GM21515 (cell line): ENCODE measurements at regions not wholly inside any gene's neighbourhood (a gene's known extent, or its start where the extent isn't known, plus 50 kb on each side); places are given as distances from the start of the nearest gene placed in this dataset.
"Not testable (repeated sequence)": the region's sequence is repeated elsewhere in the genome, so short reads cannot be mapped to it uniquely, and the experiment has no call there.

Source experiments
- ATAC-seq: cut with Tn5 transposase; IDR thresholded peaks from one replicate; pipeline ENCODE4 v1.9.1; 2021; ENCODE audit not compliant: unreplicated experiment

DNA sequence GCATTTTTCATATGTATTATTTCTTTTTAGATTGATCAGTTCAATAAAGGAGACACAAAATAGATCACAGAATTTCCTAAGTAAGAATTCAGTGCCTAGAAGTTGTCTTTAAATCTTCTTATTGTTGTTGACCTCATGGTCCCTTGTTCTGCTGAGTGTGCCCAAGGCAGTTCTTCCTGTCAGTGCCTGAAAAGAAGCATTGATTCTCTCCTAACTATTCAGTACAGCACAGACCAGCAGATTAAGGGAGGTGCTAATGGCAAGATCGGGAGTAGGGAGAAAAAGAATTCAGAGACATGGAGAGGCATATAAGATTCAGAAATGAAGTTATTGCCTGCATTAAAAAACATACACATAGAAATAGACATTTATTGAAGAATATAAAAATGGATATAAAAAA is 180.5 kb upstream of the PCDH9 start:
- ATAC-seq: no peak

DNA sequence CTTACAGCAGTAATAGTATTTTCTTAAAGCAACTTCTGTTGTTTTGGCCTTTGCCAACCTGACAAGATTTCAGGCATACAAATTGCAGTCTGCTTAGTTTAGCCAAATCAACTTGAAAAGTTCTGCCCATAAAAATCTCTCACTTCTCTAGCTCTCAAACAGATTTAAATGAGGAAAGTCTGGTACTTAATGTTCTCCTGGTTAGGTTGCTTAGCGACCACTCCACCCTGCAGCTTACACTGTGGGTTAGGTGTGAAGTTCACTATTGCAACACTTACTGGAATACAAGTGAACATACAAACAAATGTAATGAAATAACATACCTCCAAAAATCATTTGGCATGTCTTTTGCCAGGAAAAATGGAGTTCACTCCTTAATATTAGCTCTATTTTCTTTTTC is 178.7 kb upstream of the PCDH9 start:
- ATAC-seq: no peak

DNA sequence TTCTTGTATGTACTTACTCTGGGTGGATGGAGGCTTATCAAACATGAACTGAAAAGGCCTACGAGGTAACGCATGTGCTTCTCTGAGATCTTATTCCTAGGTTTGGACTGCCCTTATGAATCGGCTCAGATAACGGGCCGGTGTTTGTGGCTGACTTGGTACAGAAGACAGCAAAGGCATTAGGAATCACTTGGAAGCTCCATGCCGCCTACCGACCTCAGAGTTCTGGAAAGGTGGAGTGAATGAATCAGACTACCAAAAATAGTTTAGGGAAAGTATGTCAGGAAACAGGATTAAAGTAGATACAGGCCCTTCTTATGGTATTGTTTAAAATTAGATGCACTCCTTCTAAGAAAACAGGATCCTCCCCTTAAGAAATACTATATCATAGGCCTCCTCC is 172.4 kb upstream of the PCDH9 start:
- ATAC-seq: no peak

DNA sequence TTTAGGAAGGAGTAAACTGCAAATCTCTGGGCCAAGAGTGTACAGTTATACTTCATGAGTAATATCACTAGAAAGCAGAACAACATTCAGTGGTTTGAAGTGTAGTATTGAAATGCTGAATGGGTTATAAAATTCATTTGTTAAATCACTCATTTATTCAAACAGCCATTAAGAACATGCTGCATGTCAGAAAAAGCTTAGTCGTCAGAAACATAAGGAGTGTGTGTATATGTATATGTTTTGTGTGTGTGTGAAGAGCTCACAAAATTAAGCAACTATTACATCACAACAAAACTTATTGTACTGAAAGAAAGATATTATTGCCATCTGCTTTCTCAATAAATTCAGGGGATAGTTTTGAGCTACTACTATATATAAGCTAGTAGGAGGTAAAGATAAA is 165.4 kb upstream of the PCDH9 start:
- ATAC-seq: no peak

DNA sequence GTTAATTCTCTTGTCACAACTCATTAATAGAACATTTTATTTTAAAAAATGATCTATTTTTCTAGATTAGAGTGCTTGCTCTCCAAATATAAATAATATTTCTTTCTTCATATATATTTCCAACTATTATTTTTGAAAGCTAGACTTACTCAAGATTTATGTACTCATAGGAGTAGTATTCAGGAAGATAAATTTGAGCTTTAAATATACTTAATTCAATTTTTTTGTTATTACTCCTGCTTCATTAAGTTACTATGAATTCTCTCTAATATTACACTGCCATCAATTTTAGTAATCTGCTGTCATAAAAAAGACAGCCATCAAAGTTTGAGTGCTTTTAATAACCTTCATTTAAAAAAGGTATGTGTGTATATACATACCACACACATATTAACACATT is 161.9 kb upstream of the PCDH9 start:
- ATAC-seq: no peak

DNA sequence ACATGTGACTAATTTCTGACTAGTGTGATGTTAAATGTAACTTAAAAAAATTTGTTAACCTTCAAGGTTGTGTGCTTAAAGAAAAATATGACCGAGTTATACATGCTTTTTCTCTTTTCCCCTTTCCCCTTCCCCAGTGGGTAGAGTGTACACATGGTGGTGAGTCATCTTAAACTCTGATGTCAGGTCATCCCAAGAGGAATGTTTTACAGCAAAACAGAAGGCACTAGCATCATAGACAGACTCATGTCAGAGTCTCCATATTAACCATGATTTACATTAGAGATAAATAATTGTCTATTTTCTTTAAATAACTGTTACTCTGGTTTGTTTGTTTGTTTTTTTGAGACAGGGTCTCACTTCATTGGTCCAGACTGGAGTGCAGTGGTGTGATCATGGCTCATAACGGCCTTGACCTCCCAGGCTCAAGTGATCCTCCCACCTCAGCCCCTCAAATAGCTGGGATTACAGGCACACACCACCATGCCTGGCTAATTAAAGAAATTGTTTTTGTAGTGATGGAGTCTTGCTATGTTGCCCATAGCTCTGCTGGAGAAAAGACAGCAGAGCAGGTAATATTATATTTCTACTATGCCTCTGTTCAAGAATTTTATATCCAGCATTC is 160.4 kb upstream of the PCDH9 start:
- ATAC-seq: no peak

DNA sequence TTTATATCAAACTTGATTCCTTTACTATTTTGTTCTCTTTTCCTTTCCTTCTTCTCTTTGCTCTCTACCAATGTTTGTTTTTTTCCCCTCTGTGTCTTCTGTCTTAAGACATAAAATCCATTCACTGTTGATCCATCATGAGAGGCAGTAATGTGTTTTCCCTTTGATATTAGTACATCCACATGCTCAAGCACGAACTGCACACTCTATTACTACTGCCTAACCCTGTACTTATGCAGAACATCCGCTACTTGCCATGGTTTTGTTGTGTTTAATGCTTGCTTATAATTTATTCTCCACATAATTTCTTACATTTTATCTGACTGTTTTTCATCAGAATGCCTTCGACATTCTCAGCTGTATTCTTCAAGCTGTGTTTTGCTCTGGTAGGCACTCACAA is 159.0 kb upstream of the PCDH9 start:
- ATAC-seq: no peak

DNA sequence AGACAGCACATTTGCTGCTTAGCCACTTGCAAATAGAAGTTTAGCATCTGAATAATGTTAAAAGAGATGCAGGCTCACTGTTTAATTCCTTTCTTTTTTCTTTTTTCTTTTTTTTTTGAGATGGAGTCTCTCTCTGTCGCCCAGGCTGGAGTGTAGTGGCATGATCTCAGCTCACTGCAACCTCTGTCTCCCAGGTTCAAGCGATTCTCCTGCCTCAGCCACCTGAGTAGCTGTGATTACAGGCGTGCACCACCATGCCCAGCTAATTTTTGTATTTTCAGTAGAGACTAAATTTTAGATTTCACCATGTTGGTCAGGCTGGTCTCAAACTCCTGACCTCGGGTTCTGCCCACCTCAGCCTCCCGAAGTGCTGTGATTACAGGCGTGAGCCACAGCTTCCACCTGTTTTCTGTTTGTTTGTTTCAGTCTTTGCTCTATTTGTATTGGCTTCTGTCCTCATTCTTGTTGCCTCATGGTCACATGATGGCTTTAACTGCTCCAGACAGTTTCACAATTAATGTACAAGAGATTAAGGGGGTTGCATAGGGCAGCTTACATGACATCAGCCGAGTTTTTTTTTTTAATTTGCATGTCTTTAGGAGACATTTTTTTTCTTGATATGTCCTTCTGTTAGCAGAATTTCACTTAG is 153.1 kb upstream of the PCDH9 start:
- ATAC-seq: not testable (repeated sequence)

DNA sequence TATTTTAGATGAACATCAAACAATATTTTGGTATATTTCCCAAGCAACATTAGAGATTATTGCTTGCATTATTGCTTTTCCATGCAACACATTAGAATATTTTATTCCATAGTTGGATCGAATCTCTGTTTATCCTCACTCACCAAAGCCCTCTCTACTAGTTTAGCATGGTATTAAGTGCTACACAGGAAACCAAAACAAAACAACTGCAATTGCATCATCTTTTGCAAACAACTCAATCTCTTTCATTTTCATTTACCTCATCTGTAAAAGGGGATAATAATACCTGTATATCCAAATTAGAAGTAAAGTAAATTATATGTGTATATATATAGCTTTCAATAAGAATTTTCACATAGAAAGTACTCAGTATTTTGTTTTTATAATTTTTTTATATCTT is 147.8 kb upstream of the PCDH9 start:
- no peak for ATAC-seq

DNA sequence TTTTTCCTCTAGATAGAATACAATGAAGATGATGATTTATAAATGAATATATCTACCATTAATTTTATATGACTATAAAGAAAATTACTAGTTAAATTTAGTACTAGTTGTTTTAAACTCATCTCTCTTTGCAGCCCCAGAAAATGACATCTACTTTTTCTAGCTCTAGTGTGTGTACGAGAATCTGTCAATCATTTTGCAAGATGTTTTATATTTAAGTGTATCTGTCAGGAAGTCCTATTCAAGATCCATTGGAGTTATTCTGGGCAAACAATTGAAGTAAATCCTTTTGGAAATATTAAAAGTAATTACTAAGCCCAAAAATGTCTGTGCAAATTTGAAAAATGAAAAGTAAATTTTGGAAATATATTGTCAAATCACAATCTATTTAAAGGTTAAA is 144.3 kb upstream of the PCDH9 start:
- ATAC-seq: no peak

DNA sequence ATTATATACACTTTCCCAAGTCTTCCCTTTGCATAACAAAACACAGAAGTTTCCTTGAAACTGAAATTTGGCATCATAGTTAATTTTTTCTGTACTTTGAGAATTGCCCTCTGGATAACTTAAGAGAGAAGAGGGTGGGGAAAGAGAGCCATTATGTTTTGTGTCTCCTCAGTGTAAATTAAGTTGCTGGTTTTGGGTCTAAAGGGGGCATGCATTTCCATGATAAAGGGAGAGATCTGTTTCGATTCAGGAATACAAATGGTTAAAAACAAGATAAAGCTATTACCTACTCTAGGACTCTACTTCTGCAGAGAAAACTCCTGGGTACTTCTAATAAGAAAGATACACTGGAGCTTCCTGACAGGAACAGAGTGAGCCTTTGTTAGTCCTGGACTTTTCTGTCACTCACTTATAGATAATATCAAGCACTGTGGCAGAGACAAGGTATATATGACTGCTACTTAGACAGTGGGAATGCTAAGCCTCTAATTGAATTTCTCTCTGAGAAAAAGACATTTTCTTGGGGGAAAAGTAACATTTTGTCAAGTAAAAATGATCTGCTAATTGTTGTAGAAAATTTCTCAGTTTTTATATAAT is 142.8 kb upstream of the PCDH9 start:
- ATAC-seq: no peak

DNA sequence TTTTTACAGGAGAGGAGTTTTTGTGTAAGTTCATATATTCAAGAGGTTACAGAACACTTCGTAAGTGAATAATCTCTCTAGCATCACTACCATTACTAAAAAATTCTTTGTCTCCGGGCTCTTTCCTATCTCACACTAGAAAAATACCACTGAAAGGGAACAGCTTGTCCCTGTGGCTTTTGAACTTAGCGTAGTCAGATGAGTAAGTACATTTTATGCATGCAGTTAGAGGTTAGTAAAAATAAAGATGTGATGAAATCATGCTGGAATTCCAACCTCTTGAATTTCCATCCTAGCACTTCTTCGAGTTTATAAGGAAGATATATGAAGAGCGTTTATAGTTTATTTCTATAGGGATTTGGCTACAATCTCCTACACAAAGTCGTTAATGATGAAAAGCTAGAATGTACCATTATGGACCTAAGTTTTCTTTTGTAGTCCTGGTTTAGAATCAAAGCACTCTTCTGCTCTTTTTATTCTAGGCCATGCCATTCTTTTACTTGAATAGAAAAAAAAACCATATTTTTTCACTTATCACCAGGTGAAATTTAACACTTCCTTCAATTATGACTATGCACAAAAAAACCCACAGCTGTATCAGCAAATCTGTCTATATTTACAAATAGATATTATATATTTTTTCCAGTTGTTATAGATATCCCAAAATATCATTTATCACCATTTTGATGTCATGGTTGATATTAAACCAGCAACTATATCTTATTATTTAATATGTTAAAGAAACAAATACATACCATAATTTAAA is 139.9 kb upstream of the PCDH9 start:
- ATAC-seq: no peak

DNA sequence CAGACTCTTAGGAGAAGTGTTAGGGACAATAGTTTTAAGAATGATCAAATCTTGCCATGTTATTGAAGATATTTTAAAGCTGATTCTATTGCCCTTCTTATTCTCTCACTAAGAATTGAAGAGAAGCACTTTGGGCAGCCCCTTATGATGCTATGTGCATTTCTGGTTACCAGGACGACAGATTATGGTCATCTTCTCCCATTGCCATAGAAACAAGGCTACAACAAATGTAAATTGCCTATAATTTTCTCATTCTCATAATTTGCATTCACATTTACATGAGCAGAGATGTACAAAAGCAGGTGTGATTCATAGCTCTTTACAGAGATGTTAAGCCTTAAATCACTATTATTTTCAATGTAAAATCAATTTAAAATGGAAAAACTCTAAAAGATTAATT is 137.3 kb upstream of the PCDH9 start:
- no peak for ATAC-seq

DNA sequence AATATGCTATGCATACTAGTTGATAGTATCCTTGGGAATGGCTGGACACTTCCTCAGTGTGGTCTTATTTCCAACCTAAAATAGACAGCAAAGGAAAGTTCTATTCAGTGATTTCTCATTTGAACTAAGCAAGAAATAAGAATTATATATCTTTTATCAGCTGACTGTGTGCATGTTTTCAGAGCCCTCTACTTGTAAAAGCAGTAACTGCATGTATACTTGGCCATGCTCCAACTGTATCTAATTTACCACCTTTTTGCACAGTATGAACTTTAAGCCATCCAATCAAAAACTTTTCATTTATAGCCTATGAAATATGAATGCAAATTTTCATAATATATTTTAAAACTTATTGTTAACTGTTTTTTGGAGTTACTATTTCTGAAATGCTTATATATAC is 136.4 kb upstream of the PCDH9 start:
- no peak for ATAC-seq

DNA sequence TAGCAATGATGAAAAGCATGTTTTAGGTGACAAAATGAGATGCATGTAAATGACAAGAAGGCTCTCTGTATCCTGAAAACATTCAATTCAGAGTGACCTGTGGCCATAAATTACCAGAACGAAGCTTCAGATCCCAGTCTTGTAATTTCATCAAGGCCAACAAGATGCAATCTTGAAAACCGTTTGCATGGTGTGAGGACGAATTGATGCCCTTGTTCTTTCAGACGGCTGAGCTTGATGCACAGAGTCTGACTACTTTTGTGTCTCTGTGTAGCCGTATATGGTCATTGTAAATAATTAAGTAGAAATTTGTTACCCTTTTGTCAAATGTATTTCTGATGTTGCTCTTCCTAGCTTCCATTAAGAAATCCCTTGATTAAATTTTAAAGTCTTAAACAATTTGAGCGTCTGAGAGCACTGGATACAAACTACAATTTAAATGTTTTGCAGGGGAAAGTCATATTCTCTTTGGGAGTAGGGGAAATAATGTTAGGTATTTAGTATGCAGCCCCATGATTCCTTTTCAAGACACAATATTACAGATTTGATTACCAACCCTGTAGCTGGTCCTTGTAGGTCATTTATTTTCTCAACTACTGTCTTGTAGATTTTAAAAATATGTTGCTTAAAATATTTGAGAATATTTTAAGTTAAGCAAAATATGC is 125.8 kb upstream of the PCDH9 start:
- no peak for ATAC-seq

DNA sequence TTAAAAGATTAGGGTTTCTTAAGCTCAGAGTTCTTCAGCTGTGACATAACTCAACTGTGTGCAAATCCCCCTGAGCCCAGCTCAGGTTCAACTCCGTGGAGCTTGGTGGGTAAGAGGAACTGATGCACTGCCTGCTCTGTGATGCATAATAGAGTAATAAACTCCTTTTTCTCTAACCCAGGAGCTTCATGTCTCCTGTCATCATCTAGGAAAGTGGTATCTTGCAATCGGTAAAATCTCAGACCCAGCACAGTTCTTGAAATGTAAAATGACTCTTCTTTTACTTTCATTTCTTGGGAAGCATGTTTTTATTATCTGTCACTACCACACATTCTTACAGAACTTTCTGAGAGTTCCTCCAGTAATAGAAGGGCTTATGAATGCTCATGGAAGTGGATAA is 123.8 kb upstream of the PCDH9 start:
- ATAC-seq: no peak

DNA sequence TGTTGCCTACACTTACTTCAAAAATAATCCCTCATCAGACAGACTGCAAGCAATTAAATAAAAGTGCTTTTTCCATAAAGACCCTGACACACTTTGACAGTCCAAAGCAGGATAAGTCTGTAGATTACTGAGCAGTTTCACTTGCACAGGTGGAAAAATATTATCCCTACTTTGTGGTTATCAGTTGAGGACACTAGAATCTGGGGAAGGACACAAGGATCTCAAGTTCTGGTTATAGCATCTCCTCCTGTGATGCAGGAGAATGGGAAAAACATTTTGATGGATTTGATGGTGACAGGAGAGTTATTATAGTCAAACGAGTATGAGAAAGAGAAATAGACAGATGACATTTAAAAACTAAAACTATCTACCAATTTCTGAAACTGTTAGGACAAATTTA is 122.9 kb upstream of the PCDH9 start:
- ATAC-seq: no peak

DNA sequence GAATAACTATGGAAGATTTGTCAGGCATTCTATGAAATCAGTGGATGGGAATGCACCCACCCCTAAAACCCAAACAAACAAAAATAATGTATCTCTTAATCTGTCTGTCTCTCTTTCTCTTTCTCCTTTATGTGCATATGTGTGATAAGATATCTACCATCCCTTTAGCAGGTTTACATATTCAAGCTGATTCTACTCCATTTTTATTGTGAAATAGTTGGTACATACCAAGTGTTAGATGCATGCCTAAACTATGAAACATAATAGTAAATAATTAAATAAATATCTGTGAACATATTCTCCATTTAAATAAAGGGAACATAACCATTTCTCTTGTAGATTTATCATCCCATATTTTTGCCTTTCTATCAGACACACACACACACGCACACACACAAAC is 121.8 kb upstream of the PCDH9 start:
- no peak for ATAC-seq

DNA sequence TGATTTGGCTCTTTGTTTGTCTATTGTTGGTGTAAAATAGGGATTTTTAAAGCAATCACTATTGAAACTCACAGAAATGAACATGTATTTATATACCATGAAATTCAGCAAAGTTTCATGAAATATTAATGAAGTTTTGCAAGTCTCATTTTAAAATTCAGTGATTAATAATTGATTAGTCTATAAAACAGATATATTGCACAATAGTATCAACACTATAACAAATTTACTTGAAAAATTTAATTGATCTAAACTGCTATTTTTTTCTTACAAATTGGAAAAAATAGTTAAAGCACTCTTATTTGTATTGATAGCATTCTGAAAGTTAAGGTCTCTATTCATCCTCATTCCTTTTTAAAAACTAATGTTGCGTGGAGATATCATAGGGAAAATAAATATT is 121.0 kb upstream of the PCDH9 start:
- ATAC-seq: no peak

DNA sequence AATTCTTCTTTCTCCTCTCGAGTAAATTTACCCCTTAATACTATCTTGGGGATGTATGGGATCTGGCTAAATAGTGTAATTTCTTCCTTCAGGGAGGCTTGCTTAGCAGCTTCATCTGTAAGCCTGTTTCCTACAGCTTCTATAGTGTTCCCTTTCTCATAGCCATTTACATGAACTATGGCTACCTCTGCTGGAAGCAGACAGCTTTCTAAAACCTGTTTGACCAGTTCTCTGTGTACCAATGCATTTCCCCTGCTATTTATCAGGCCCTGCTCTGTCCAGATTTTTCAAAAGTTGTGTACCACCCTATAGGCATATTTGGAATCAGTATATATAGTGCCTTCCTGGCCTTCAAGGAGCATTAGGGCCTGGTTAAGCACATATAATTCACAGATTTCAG is 113.6 kb upstream of the PCDH9 start:
- ATAC-seq: no peak

DNA sequence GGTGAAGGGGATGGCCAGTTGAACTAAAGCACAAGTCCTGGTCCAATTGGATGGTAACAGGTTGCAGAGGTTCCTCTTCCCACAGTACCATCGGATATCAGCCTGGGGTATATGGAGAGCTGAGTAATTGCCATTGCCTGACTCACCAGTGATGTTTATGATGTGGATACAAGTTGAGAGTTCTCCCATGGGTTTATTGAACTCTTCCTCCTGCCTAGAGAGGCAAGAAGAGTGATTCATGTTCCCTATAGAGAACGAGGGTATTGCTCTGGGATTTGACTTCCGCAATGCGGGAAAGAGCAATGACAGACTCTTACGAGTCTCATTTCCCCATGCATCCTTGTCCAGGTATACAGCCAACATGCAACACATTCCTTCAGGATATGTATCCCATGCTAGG is 111.3 kb upstream of the PCDH9 start:
- ATAC-seq: no peak

DNA sequence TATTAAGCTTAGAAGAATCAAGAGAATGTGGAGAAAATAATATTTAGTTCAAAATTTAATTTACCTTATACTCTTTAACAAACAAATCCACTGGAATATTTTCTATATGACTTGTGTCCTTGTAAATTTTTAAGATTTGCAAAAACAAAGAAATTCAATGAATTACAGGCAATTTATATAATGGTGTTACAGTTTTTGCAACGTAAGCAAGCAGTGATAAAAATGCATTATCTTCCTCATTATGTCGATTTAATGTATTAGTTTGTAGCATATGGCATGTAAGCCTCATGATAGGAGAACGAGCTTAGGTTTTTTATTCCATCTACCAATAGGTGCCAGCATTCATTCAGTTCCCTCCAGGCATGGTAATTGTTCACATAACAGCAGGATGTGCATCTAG is 100.0 kb upstream of the PCDH9 start:
- no peak for ATAC-seq
